H1 (cell line): ENCODE measurements at regions not wholly inside any gene's neighbourhood (a gene's known extent, or its start where the extent isn't known, plus 50 kb on each side); places are given as distances from the start of the nearest gene placed in this dataset.

Experiments used
- BRCA1 ChIP-seq: IDR thresholded peaks from 2 replicates; pipeline ENCODE4 v1.6.1; 2012; ENCODE audit warnings: low read depth, low read length, improper control_type of control experiment
- TF ChIP-seq, protein P1 (sequence below): IDR thresholded peaks from 2 replicates; pipeline ENCODE4 v1.6.1; 2012; ENCODE audit warnings: low read length, inconsistent platforms
- TF ChIP-seq, protein P2 (sequence below): IDR thresholded peaks from 2 replicates; pipeline ENCODE4 v1.6.1; 2011; ENCODE audit warnings: low read length, improper control_type of control experiment

DNA sequence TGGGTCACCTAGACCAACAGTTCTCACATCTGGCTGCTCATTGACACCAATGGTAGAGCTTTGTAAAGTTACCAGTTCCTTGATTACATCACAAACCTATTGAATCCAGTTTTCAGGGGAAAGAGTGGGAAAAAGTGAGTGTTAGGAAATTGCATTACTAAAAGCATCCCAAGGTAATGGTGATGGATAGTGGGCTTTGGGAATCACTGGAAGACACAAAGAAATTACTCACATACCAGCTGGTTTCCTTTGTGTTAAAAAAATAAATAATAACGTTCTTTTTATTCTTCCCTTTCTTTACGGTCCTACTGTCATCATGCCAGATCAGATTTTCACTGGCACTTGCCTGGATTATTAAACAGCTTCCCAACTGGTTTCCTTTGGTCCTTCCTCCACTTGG lies 370.7 kb downstream of the RFPL4B start:
- TF ChIP-seq, protein P1, sequence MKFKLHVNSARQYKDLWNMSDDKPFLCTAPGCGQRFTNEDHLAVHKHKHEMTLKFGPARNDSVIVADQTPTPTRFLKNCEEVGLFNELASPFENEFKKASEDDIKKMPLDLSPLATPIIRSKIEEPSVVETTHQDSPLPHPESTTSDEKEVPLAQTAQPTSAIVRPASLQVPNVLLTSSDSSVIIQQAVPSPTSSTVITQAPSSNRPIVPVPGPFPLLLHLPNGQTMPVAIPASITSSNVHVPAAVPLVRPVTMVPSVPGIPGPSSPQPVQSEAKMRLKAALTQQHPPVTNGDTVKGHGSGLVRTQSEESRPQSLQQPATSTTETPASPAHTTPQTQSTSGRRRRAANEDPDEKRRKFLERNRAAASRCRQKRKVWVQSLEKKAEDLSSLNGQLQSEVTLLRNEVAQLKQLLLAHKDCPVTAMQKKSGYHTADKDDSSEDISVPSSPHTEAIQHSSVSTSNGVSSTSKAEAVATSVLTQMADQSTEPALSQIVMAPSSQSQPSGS: no peak
- TF ChIP-seq BRCA1: no peak
- TF ChIP-seq, protein P2, sequence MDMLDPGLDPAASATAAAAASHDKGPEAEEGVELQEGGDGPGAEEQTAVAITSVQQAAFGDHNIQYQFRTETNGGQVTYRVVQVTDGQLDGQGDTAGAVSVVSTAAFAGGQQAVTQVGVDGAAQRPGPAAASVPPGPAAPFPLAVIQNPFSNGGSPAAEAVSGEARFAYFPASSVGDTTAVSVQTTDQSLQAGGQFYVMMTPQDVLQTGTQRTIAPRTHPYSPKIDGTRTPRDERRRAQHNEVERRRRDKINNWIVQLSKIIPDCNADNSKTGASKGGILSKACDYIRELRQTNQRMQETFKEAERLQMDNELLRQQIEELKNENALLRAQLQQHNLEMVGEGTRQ: no peak
